Coronary artery (tissue), 2 donors: ENCODE measurements at regions not wholly inside any gene's neighbourhood (a gene's known extent, or its start where the extent isn't known, plus 50 kb on each side); places are given as distances from the start of the nearest gene placed in this dataset.
"Not testable (repeated sequence)": the region's sequence is repeated elsewhere in the genome, so short reads cannot be mapped to it uniquely, and the experiment has no call there.

Experiments used
- DNase-seq: peaks from one replicate; pipeline ENCODE4 v3.0.0-alpha.2; 2017; ENCODE audit warnings: low spot score
- H3K27ac ChIP-seq, 2 donors: fragments of 200-600 bp; sonication (generic); one replicate each; pipeline ENCODE4 v1.5.1; 2016 to 2019
- H3K4me3 ChIP-seq: fragments of 200-600 bp; sonication (generic); 2 replicates; pipeline ENCODE4 v1.5.1; 2016; ENCODE audit warnings: mild to moderate bottlenecking, moderate library complexity
- CTCF ChIP-seq: fragments of 200-600 bp; sonication (generic); IDR thresholded peaks from one replicate; pipeline ENCODE4 v1.5.1; 2019; ENCODE audit warnings: antibody characterized with exemption

GRCh38 chr10:44132361-44133289 lies 252.3 kb downstream of the CXCL12 start:
- no peak overlapping the region for H3K4me3 ChIP-seq
- H3K27ac ChIP-seq, result peak overlapping the region in 1 of 2 donors; percentile 4
- DNase-seq, result no peak
- TF ChIP-seq CTCF, result no peak

- Histone ChIP-seq H3K27ac (no peak overlapping the region), H3K4me3 (no peak overlapping the region)
- DNase-seq, result no peak
- no peak for TF ChIP-seq CTCF
Observed at GRCh38 chr10:44126291-44126717, 258.6 kb downstream of the CXCL12 start.

GRCh38 chr10:44125879-44126278 lies 259.0 kb downstream of the CXCL12 start:
- Histone ChIP-seq H3K27ac (no peak overlapping the region), H3K4me3 (no peak overlapping the region)
- no peak for DNase-seq
- no peak for TF ChIP-seq CTCF

GRCh38 chr10:44118500-44118899 lies 266.4 kb downstream of the CXCL12 start:
- no peak overlapping the region for H3K27ac ChIP-seq
- no peak for DNase-seq
- no peak overlapping the region for H3K4me3 ChIP-seq
- TF ChIP-seq CTCF, result no peak

- H3K27ac ChIP-seq, result no peak overlapping the region
- DNase-seq, result no peak
- no peak overlapping the region for H3K4me3 ChIP-seq
- no peak for TF ChIP-seq CTCF
Observed at GRCh38 chr10:44116474-44116873, 268.4 kb downstream of the CXCL12 start.

GRCh38 chr10:44115516-44115915 lies 269.4 kb downstream of the CXCL12 start:
- Histone ChIP-seq H3K27ac (no peak overlapping the region), H3K4me3 (no peak overlapping the region)
- no peak for TF ChIP-seq CTCF
- DNase-seq, result no peak

- no peak for DNase-seq
- TF ChIP-seq CTCF, result no peak
- H3K27ac ChIP-seq, result no peak overlapping the region
- H3K4me3 ChIP-seq, result no peak overlapping the region
Observed at GRCh38 chr10:44114441-44114840, 270.5 kb downstream of the CXCL12 start.

GRCh38 chr10:44112280-44112679 lies 272.6 kb downstream of the CXCL12 start:
- H3K4me3 ChIP-seq, DNase-seq, H3K27ac ChIP-seq: not testable (repeated sequence)
